Embryonic facial prominence (tissue), 1 donor: ENCODE measurements at regions not wholly inside any gene's neighbourhood (a gene's known extent, or its start where the extent isn't known, plus 50 kb on each side); places are given as distances from the start of the nearest gene placed in this dataset.
"Not testable (repeated sequence)": the region's sequence is repeated elsewhere in the genome, so short reads cannot be mapped to it uniquely, and the experiment has no call there.

Source experiments
- DNase-seq: peaks from one replicate; pipeline ENCODE4 v3.0.0-alpha.2; 2016; ENCODE audit errors: extremely low spot score

- no peak for DNase-seq
Measured at GRCh38 chr2:42974169-42974720, 181.9 kb upstream of the HAAO start.

DNA sequence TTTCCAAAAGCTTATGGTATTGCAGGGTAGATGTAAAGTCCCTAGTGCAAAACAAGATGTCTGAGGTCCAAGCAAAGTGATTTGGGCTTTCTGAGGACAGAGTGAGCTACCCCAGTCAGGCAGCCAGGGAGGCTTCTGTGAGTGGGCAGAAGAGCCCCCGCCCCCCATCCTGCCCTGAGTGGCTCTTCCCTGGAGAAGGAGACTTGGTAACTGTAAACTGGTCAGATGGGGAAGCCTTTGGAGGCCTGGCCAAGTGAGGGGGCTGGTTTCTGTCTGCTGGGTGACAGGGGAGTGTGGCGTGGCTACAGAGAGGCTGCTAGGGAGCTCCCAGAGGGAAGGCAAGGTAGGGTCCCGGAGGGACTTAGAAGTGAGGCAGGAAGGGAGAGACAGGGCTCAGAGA is 181.3 kb upstream of the HAAO start:
- no peak for DNase-seq

DNA sequence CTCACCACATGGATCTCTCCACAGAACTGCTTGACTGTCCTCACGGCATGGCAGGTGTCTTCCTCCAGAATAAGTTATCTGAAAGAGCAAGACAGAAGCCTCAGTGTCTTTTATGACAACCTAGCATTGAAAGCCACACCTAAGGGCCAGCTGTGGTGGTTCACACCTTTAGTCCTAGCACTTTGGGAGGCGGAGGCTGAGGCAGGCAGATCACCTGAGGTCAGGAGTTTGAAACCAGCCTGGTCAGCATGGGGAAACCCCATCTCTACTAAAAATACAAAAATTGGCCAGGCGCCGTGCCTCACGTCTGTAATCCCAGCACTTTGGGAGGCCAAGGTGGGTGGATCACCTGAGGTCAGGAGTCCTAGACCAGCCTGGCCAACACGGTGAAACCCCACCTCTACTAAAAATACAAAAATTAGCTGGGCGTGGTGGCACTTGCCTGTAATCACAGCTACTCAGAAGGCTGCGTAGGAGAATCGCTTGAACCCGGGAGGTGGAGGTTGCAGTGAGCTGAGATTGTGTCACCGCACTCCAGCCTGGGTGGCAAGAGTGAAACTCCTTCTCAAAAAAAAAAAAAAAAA is 180.6 kb upstream of the HAAO start:
- not testable (repeated sequence) for DNase-seq

DNA sequence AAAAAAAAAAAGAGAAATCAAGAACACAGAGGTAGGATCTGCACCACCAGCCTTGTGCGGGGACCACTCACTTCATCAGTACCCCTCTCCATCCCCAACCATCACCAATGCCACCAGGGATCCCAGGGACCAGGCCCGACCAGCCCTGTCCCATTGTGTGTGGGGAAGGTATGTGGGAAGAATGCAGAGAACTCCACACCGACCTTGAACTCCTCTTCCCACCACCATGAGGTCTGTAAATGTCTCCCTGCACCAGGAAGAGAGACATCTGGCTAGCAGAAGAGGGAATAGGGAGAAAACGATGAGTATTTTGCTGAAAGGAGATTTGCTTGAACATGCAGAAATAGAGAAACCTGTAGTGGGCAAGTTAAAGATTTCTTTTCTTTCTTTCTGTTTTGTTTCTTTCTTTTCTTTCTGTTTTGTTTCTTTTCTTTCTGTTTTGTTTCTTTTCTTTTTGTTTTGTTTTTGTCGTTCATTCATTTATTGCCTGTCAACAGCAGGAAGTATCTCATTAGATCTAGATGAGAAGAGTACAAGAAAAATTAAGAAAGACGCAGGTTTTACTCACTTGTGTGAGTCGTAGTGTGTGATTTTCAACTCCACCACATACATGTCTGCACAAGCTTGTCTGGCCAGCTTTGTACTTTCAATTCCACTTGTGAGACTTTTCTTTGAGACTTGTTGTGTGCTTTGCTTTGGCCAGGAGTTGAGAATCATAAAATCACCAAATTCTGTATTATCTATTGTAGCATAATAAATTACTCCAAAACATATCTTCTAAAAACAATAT is 179.8 kb upstream of the HAAO start:
- DNase-seq: no peak

DNA sequence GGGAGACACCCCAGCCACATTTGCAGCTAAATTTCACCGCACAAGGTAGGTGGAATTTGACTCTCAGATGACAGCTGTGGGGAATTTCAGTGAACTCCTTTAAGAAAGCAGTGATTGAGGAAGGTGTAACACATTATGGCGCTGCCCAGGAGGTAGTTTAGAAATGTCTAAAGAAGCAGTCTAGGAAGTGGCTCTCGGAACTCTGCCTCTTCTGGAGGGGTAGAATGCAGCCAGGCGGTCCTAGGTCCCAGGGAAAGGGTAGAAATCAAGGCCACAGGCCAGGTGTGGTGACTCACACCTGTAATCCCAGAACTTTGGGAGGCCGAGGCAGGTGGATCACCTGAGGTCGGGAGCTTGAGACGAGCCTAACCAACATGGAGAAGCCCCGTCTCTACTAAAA is 179.0 kb upstream of the HAAO start:
- no peak for DNase-seq

DNA sequence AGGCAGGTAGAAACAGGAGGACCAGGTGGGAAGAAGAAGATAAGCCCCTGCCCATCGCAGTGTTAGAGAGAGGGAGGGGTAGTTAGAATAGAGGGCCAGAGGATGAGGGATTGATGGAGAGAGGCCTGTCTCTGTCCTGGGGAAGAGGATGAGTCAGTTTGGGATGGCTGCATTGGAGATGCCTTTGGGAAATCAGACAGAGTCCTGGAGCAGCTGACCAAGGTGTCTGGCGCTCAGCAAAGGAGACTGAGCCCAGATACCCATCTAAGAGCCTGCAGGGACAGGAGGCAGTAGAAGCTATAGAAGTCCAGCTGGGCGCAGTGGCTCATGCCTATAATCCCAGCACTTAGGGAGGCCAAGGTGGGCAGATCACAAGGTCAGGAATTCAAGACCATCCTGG is 177.8 kb upstream of the HAAO start:
- DNase-seq: no peak

- DNase-seq: no peak
Measured at GRCh38 chr2:42969231-42970150, 177.1 kb upstream of the HAAO start.

DNA sequence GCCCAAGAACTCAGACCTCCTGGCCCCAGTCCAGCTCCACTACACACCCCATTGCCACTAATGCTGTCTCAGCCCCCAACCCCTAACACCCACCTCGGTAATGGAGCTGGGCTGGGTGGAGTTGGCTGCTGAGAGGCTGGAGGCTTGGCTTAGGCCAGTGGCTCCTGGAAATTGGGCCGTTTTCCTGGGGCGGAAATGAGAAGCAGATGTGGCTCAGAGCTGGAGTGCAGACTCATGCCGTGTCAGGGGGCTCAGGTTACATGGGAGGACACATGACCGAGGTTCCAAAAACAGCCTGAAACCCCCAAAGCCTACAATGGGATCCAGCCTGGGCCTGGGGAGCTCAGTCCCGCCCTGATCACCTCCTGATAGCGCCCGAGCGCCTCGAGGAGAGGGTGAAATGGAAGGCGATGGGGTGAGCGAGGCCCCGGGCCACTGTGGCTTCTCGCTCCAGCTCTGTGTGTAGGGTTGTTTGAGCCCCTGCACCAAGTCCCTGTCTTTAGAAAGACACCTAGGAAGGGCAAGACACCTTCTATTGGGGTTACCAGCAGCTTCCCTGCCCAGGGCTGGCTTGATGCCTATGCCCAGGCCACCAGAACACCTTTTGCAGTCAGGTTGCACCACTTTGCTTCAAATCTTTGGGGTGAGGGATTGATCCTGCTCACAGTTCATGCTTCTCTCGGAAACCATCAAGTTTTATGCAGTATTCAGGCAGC is 175.7 kb upstream of the HAAO start:
- DNase-seq: peak; percentile 71

- no peak for DNase-seq
Measured at GRCh38 chr2:42965910-42966309, 173.5 kb upstream of the HAAO start.

- no peak for DNase-seq
Measured at GRCh38 chr2:42965196-42965595, 172.8 kb upstream of the HAAO start.

GRCh38 chr2:42964439-42965083 is 172.2 kb upstream of the HAAO start:
- DNase-seq: no peak

DNA sequence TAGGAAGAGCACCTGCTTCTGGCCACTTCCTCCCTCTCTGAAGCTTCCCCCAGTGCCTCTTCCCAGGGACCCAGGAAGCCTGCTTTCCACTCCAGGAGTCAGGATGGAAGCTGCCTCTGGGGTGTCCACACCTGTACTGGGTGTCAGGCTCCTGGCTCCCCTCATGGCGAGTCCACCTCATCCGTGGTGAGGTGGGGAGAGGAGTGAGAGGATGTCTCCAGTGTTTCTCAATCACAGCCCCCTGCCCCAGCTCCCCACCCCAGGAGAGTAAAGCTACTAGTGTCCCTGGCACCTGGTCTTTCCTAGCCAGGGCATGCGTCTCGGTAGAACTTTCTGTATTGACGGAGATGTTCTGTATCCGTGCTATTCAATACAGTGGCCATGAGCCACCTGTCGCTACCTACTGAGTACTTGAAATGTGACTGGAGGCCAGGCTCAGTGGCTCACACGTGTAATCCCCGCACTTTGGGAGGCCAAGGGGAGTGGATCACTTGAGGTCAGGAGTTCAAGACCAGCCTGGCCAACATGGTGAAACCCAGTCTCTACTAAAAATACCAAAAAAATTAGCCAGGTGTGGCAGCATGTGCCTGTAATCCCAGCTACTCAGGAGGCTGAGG is 171.2 kb upstream of the HAAO start:
- no peak for DNase-seq

- DNase-seq: no peak
Measured at GRCh38 chr2:42962508-42962953, 170.1 kb upstream of the HAAO start.

- DNase-seq: no peak
Measured at GRCh38 chr2:42961961-42962360, 169.6 kb upstream of the HAAO start.

GRCh38 chr2:42961385-42961811 is 169.0 kb upstream of the HAAO start:
- no peak for DNase-seq

DNA sequence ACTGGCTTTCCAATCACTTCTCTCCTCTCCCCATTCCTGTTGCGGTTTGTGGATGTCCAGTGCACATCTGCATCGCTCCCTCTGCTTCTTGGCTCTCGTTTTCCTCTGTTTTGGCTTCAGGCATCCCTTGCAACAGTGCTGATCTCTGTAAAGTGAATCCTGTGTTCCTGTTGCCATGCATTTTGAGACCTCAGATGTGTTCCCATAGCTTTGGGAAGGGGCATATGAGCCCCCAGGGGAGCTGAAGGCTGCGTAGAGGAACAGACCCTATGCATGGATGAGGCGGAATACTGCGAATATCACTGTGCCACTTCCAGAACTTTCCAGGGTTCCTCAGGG is 168.4 kb upstream of the HAAO start:
- no peak for DNase-seq

DNA sequence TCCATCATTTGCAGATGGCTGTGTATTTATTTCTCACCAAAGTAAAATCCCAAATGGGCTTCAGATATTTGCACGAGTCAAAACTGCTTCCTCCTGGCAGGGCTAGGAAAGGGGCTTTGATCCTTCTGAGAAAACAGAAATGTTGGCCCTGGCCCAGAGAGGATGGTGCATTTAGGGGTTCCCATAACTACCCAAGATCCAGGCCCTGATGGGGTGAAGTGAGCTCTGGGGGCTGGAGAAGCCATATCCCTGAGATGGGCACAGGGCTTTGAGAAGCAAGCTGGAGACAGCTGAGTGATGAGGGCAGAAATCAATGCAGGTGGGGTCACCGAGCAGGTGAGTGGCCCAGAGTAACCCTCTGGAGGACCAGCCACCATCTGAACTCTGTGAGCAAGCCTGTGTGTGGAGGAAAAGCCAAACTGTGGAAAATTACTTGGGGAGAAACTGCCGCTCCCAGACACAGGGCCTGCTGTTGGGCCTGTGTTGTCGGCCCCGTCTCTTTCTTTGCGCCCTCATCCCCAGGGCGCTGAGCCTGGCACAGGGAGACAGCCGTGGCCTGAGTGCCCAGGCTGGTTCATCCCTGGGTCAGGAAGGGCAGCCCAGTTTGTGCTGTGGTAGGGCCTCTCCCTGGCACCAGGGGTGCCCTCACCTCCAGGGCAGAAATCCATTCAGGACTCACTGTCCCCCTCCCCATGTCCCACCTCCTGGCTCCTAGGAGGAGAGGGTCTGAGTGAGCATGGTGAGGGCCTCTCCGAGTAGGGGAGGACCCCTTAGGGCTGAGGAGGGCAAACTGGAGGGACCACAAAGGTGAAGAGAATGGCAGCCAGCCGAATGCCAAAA is 167.8 kb upstream of the HAAO start:
- DNase-seq: peak; percentile 34

DNA sequence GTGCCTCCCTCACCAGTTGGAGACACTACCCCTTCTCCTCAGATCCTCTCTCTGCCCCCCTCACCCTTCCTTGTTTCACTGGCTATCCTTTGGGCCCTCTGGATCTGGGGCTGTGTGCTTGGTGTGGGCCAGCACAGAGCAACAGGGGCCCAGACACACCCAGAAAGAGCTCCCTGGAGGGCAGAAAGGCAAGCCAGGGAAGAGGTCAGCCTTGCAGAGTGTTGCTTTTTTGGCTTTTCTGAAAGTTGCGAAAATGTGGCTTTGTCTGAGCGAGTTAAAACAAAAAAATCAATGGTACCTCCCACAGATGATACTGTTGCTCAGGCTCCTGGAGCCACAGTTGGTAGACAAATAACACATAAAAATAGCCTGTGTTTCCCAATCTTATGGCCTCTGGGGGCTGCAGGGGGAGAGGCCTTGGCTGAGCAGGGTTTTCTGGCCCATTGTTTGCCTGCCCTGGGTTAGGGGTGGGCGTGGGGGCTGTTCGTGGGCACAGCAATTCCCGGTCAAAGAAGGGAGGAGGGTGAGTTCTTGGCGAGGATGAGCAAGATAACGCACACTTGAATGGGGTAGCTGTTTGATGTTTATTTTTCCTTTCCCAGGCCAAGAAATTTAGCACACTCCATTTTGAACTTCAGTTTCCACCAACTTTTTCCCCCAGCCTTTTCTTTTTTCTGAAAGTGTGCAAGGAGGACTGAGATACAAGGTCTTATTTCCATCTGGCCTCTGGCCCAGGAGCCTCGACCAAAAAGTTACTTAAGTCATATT is 167.0 kb upstream of the HAAO start:
- DNase-seq: no peak

GRCh38 chr2:42958741-42959233 is 166.4 kb upstream of the HAAO start:
- DNase-seq: no peak
